MCF 10A (cell line): ENCODE measurements at regions not wholly inside any gene's neighbourhood (a gene's known extent, or its start where the extent isn't known, plus 50 kb on each side); places are given as distances from the start of the nearest gene placed in this dataset.
"Not testable (repeated sequence)": the region's sequence is repeated elsewhere in the genome, so short reads cannot be mapped to it uniquely, and the experiment has no call there.

Experiments used
- BruUV-seq: library from RNA; stranded (reverse); fragments of 400-500 nt; replicated peaks from 2 replicates; lab custom pipeline; 2021; lab: Mats Ljungman, UMichigan
- CTCF ChIA-PET: fragments of 300-600 bp; sonication (Branson Sonifier 250); formaldehyde crosslinking; extraction: SDS; loops from one replicate; lab custom pipeline; 2021; ENCODE audit warnings: antibody characterized with exemption, inconsistent platforms; lab: Yijun Ruan, JAX
- POLR2A ChIA-PET: fragments of 300-600, 350-650 bp; sonication (Branson Sonifier 250); formaldehyde crosslinking; extraction: SDS; loops from one replicate; lab custom pipeline; 2020; ENCODE audit warnings: antibody characterized with exemption, inconsistent platforms; lab: Yijun Ruan, JAX
- DNase-seq: peaks from one replicate; pipeline ENCODE4 v3.0.0-alpha.2; 2018; ENCODE audit not compliant: unreplicated experiment
- H3K27ac Mint-ChIP-seq: one replicate; pipeline ENCODE4 v1.8.0; 2022; ENCODE audit warnings: mild to moderate bottlenecking, low read depth, mixed read lengths; ENCODE audit not compliant: unreplicated experiment
- H3K27me3 Mint-ChIP-seq: one replicate; pipeline ENCODE4 v1.8.0; 2022; ENCODE audit warnings: mixed read lengths; ENCODE audit not compliant: insufficient read depth, unreplicated experiment
- H3K36me3 Mint-ChIP-seq: one replicate; pipeline ENCODE4 v1.8.0; 2022; ENCODE audit warnings: mild to moderate bottlenecking, moderate library complexity, mixed read lengths; ENCODE audit not compliant: insufficient read depth, unreplicated experiment
- H3K4me1 Mint-ChIP-seq: one replicate; pipeline ENCODE4 v1.8.0; 2022; ENCODE audit warnings: mixed read lengths; ENCODE audit not compliant: insufficient read depth, unreplicated experiment
- H3K4me3 Mint-ChIP-seq: one replicate; pipeline ENCODE4 v1.8.0; 2022; ENCODE audit warnings: mild to moderate bottlenecking, moderate library complexity, mixed read lengths; ENCODE audit not compliant: unreplicated experiment
- H3K9me3 Mint-ChIP-seq: one replicate; pipeline ENCODE4 v1.8.0; 2022; ENCODE audit warnings: mixed read lengths; ENCODE audit not compliant: unreplicated experiment
- CTCF ChIP-seq: fragments of 200-600 bp; IDR thresholded peaks from one replicate; pipeline ENCODE4 v1.8.0; 2022; ENCODE audit warnings: antibody characterized with exemption, mild to moderate bottlenecking; ENCODE audit not compliant: unreplicated experiment
- intact Hi-C: fragments of 100-400 bp; cut with micrococcal nuclease; formaldehyde crosslinking; loops from 2 replicates; pipeline ENCODE4 v1.14.1; 2022

DNA sequence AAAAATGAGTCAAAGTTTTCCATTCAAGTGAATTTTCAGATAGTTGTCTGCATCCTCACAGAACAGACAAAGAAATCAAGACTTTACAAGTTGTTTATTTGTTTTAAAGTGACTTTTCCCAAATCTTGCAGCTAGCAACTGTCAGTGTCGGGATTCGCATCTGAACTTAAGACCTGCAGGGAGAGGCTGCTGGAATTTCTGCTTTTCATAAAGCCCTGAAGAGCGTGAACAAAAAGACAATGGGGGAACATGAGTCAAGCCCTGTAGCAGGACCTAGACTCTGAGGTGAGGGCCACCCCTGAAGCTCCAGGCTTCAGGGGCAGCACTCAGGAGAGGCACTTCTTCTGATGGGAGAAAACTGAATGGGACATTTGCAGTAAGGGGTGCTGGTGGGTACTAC, 108.2 kb upstream of the CTAGE1 start:
- H3K27ac Mint-ChIP-seq = no peak overlapping the region
- intact Hi-C loops = no loop called here

DNA sequence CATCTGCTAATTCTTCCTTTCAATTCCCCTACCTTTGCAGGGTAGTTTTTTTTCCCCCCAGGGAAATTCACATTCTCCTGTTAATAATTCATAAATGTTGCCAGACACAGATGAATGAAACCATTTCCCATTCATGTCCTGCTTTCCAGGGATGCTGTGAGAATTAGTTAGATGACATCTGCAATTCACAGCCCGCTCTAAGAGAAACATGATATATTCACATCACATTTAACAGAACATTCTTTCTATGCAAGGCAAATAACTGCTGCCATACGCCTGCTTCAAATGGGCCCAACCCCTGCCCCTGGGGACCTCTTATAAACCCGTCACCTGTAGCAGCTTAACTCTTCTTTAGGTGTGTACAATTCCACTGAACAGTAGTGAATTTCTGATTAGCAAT, 110.6 kb upstream of the CTAGE1 start:
- CTCF ChIA-PET = no interaction called here
- H3K9me3 Mint-ChIP-seq = no peaks in the 10 kb centered on the region
- no peak overlapping the region for H3K27ac Mint-ChIP-seq
- no peaks in the 10 kb centered on the region for H3K36me3 Mint-ChIP-seq
- no peaks in the 10 kb centered on the region for H3K4me1 Mint-ChIP-seq
- no peak overlapping the region for H3K4me3 Mint-ChIP-seq
- TF ChIP-seq CTCF = no peak
- intact Hi-C loops = no loop called here
- no peak for DNase-seq
- no peaks in the 10 kb centered on the region for H3K27me3 Mint-ChIP-seq
- no TSS peak for BruUV-seq
- POLR2A ChIA-PET = no interaction called here

More for the DNA sequence above, 108.2 kb upstream of the CTAGE1 start:
- no peaks in the 10 kb centered on the region for H3K4me1 Mint-ChIP-seq
- ChIA-PET CTCF (interaction anchor here (0.9 kb wide), 1 partner anchor 36 kb away, joined by 4 read pairs; no protein-coding TSS in a partner anchor), POLR2A (no interaction called here)
- H3K9me3 Mint-ChIP-seq = no peaks in the 10 kb centered on the region
- no peak for DNase-seq
- BruUV-seq = no TSS peak
- H3K27me3 Mint-ChIP-seq = no peaks in the 10 kb centered on the region
- no peak overlapping the region for H3K4me3 Mint-ChIP-seq
- no peak for TF ChIP-seq CTCF
- no peaks in the 10 kb centered on the region for H3K36me3 Mint-ChIP-seq

DNA sequence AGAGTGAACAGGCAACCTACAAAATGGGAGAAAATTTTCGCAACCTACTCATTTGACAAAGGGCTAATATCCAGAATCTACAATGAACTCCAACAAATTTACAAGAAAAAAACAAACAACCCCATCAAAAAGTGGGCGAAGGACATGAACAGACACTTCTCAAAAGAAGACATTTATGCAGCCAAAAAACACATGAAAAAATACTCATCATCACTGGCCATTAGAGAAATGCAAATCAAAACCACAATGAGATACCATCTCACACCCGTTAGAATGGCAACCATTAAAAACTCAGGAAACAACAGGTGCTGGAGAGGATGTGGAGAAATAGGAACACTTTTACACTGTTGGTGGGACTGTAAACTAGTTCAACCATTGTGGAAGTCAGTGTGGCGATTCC, 117.0 kb upstream of the CTAGE1 start:
- H3K27me3 Mint-ChIP-seq, H3K9me3 Mint-ChIP-seq, DNase-seq, H3K36me3 Mint-ChIP-seq, CTCF ChIA-PET, BruUV-seq, H3K27ac Mint-ChIP-seq, H3K4me3 Mint-ChIP-seq, intact Hi-C loops, H3K4me1 Mint-ChIP-seq, POLR2A ChIA-PET: not testable (repeated sequence)

DNA sequence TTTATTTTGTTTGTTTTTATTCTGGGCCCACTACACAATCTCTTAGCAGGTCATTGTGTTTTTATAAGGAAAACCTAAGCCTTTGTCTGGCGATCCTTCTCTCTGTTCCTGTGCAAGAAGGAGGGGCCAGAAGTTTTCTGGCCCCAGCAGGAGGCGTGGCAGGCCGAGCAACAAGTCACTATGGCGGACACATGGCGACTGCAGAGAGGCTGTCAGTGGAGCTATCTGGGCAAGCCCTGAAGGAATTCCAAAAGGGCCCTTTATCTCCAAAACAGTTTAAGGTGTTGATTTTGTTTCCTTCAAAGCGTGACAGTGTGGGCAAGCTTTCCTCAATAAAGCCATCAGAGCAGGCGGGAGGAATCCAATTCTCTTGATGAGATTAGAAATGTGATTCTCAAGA, 118.8 kb upstream of the CTAGE1 start:
- CTCF ChIA-PET = no interaction called here
- no peaks in the 10 kb centered on the region for H3K27me3 Mint-ChIP-seq
- BruUV-seq = no TSS peak

More for the DNA sequence above, 118.8 kb upstream of the CTAGE1 start:
- intact Hi-C loops = no loop called here
- Mint-ChIP-seq H3K36me3 (no peaks in the 10 kb centered on the region), H3K4me1 (peaks cover under 1% of the 10 kb centered on the region), H3K9me3 (no peaks in the 10 kb centered on the region), H3K27ac (no peak overlapping the region), H3K4me3 (no peak overlapping the region)
- TF ChIP-seq CTCF = no peak
- POLR2A ChIA-PET = no interaction called here
- no peak for DNase-seq
